ENCODE measurements at regions not wholly inside any gene's neighbourhood (a gene's known extent, or its start where the extent isn't known, plus 50 kb on each side); places are given as distances from the start of the nearest gene placed in this dataset.

GRCh38 chr14:98877065-98877464, 394.9 kb downstream of the BCL11B start:
- TF ChIP-seq CTCF (IDR thresholded peaks at IDR 0.05) = no peak
- no peak for TF ChIP-seq MAX (IDR thresholded peaks at IDR 0.05; ENCODE audit: low read depth)
- no peak for TF ChIP-seq MXI1 (IDR thresholded peaks at IDR 0.05; ENCODE audit: low read depth, low read length)
- no peak for TF ChIP-seq RCOR1 (IDR thresholded peaks at IDR 0.05; ENCODE audit: low read length)
- TF ChIP-seq POLR2AphosphoS5 (IDR thresholded peaks at IDR 0.05; ENCODE audit: low read depth, low read length) = no peak
- no peak for TF ChIP-seq RAD21 (IDR thresholded peaks at IDR 0.05; ENCODE audit: low read length)
- no peak for TF ChIP-seq FOXM1 (IDR thresholded peaks at IDR 0.05; ENCODE audit: low read depth)
- TF ChIP-seq USF2 (IDR thresholded peaks at IDR 0.05; ENCODE audit: borderline replicate concordance, low read depth, low read length) = no peak
- TF ChIP-seq USF1 (IDR thresholded peaks at IDR 0.05; ENCODE audit: borderline replicate concordance, low read depth) = no peak
- TF ChIP-seq TAF1 (IDR thresholded peaks at IDR 0.05; ENCODE audit: borderline replicate concordance, low read depth, low read length) = no peak
- TF ChIP-seq CHD2 (IDR thresholded peaks at IDR 0.05; ENCODE audit: low read length, partially characterized antibody) = no peak
- TF ChIP-seq REST (IDR thresholded peaks at IDR 0.05; ENCODE audit: low read depth, low read length) = no peak
- no peak for TF ChIP-seq FOXJ3 (CRISPR knock-in tag; IDR thresholded peaks at IDR 0.05)

Measured in SK-N-SH (cell line).